NCI-H446 treated with DMSO at 0.1 percent for 48 hours (cell line): ENCODE measurements at regions not wholly inside any gene's neighbourhood (a gene's known extent, or its start where the extent isn't known, plus 50 kb on each side); places are given as distances from the start of the nearest gene placed in this dataset.

ENCODE experiments used
- DNase-seq: peaks from one replicate; lab custom pipeline; 2025; lab: John Stamatoyannopoulos, UW

DNA sequence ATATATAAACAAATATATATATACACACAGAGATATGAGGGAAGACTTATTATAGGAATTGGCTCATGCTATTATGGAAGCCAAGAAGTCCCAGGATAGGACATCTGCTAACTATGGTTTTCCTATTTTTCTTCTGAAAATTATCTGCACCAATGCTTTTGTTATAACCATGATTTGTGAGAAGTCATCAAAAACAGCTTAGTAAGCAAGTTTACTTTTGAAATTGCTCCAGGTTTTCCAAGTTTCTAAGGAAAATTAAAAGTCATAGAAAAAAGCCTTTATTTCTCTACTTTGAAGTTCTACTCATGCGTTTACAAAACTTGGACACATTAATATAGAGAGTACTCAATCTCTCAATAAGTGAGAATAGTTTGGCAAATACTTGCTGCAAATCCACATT lies 213.1 kb downstream of the TRAM1L1 start:
- peak; percentile 94 for DNase-seq

GRCh38 chr4:116870686-116871085 lies 214.7 kb downstream of the TRAM1L1 start:
- DNase-seq: no peak

DNA sequence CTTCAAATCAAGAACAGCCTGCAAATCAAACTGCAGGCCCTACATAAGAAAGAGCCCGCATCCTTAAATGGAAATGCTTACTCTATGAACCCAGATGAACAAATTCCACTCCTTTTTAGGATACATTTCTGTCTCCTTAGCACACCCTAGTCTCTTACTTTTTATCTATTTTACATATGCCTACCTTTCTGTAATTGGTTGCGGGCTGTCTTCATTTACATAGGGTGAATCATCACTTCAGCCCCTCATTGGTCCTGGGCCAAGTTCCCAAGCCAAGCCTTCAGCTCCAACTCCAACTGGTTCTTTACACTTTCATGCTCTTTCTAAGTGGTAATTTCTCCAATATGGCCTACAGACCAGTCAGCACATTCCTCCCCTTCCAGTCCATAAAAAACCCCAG lies 219.3 kb downstream of the TRAM1L1 start:
- peak; percentile 73 for DNase-seq

- no peak for DNase-seq
These were observed 222.8 kb downstream of the TRAM1L1 start for GRCh38 chr4:116862592-116862991.

- no peak for DNase-seq
These were observed 224.5 kb downstream of the TRAM1L1 start for GRCh38 chr4:116860891-116861290.

DNA sequence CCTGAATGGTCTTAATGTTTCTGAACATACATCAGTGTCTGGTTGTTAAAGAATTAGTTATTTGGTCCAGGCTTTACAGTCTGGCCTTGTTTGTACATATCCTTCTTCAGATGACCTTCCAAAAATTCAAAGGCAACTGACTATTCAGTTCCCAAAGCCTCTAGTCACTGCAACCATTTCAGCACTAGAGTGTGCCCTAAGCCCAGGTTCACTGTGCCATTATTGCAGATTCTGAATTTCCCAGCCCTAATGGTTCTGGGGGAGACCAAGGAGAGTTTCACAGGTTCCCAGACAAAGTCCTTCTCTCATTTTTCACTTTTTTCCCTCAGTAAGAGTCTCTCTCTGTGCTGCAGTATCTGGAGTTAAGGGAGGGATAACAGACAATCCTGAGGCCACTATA lies 235.8 kb downstream of the TRAM1L1 start:
- no peak for DNase-seq

DNA sequence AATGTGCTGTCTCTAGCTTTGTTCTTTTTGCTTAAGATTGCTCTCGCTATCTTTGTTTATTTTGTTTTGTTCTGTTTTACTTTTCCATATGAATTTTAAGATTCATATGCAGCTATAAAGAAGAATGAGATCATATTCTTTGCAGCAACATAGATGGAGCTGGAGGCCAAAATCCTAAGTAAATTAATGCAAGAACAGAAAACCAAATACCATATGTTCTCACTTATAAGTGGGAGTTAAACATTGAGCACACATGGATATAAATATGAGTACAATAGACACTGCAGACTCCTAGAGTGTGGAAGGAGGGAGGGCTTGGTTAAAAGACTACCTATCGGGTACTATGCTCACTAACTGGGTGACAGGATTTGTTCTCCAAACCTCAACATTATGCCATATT lies 237.8 kb downstream of the TRAM1L1 start:
- DNase-seq: peak; percentile 86

- DNase-seq: no peak
These were observed 245.6 kb downstream of the TRAM1L1 start for GRCh38 chr4:116839826-116840225.

GRCh38 chr4:116838609-116839008 lies 246.8 kb downstream of the TRAM1L1 start:
- DNase-seq: peak; percentile 75

DNA sequence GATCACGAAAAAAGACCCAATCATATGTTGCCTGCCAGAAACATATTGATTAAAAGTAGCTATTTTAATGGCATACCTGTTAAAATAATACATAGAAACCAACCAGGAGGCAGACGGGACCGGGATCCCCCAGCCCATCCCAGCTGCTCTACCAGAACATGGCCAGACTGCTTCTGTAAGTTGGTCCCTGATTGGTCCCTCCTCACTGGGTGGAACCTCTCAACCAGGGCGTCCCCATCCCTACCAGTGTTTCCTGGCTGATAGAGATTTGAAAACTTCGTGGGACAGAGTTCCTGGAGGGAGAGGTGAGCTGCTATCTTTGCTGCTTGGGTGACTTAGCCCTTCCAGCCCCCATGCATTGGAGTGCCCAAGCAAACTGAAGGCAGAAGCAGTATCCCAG lies 256.2 kb downstream of the TRAM1L1 start:
- no peak for DNase-seq

- no peak for DNase-seq
These were observed 261.2 kb downstream of the TRAM1L1 start for GRCh38 chr4:116824172-116824571.

DNA sequence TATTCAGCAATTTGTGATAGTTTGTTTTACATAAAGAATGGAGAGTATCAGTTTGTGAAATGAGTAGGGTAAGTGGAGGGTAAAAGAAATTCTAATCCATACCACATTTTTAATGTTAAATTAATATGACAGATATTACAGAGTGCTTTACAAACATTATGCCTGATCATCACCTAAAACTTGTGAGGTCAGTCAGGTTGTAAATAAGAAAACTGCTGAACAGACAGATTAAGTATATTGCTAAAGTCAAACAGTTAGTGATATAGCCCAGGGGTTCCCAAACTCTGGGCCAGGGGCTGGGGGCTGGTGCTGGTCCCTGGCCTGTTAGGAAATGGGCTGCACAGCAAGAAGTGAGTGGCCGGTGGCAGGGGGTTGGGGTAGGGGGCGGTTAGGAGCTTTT lies 273.6 kb downstream of the TRAM1L1 start:
- no peak for DNase-seq

DNA sequence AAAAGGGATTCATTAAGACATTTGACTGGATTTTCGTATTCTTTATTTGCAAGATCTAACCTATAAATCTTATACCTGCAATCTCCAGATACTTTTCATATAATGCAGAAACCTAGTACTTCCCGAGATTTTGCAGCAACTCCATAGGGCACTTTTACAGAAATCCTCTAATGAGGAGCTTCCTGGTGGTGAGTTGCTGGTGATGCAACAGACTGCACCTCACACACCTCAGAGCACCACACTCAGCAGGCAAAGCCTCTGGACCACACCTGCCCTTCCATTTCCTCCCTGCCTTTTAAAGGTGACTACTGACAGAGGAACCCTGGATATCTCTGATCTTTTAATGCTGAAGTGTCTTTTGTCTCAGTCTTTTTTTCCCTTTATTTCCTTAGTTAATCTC lies 289.4 kb downstream of the TRAM1L1 start:
- no peak for DNase-seq

DNA sequence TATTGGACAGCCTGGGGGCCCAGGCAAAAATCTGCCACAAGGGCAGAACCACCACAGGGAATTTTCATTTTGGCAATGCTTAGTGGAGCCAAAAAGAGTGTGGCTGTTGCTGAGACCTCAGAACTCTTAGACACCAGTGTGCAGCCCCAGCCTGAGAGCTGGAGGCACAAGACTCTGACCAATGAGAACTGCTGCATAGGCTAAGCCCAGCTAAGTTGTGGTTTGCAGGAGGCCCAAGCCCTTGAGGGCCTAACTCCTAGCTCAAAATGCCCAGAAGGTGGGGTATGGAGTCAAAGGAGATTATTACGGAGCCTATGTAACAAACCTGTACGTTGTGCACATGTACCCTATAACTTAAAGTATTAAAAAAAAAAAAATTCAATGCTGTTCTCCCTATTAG lies 296.7 kb downstream of the TRAM1L1 start:
- no peak for DNase-seq

DNA sequence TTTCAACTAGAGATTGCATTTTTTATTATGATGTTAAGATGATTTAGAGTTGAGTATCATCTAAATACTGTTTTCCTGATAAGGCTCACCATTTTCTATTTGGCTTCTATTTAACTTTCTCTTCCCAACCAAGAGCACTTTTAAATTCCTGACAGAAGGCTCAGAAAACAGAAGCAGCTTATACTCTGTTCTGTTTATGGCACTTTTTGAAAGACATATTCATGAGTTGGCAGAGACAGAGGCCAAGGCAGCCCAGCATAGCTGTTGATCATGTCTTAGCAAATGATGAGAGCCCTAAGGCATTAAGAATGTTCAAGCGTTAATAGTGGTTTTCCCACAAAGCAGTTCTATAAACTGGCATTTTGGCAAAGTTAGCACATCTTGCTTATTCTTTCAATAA lies 330.3 kb downstream of the TRAM1L1 start:
- DNase-seq: peak; percentile 93

GRCh38 chr4:116752027-116752426 lies 333.3 kb downstream of the TRAM1L1 start:
- peak; percentile 93 for DNase-seq

GRCh38 chr4:116736756-116737155 lies 348.6 kb downstream of the TRAM1L1 start:
- DNase-seq: no peak

GRCh38 chr4:116734178-116734577 lies 351.2 kb downstream of the TRAM1L1 start:
- no peak for DNase-seq

DNA sequence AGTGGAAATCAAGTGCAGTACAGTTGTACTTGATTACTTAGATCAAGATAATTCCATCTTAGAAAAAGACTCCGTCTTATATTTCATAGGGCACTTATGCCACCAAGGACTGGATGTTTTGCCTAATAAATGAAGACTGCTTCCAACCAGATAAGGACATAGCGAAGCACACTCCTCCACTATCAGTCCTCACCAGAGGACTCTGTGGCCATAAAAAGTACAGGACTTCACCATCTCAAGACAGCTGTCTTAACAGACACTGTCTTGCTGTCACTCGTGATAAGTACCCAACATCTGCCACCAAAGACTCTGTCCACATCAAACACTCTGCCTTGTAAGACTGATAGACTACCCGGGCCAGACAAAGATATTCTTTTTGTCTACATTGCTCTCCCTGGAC lies 352.0 kb downstream of the TRAM1L1 start:
- no peak for DNase-seq

DNA sequence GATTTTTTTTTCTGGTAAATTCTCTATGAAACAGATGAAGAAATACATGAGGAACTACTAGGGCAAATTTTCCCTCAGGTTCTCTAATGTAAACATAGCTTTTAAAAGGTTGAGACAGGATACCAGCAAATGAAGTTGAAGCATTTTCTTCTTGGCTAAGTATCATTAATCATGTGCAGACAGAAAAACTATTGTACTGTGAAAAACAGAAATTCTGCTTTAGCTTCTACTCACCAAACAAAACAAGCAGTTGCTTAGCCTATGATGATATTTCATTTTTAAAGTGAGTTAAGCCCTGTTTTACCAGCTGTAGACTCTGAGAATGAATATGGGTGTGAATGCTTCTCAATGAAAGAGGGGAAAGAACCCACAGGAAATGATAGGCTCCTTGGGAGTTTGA lies 358.9 kb downstream of the TRAM1L1 start:
- DNase-seq: no peak

DNA sequence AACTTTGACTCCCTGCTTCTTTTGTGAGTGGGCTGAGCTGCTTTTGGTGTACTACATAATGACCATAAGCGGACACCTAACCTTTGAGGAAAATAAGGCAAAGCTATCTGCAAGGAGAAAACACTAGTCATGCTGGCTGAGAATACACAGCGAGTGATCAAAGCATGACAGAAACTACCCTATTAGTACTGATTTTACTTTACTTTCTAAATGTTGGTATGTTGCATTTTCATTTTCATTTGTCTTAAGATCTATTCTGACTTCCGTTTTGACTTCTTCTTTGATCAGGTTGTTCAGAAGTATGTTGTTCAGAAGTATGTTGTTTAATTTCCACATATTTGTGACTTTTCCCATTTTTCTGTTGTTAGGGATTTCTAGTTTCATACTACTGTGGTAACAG lies 361.1 kb downstream of the TRAM1L1 start:
- no peak for DNase-seq

- DNase-seq: no peak
These were observed 379.9 kb downstream of the TRAM1L1 start for GRCh38 chr4:116705466-116705865.

DNA sequence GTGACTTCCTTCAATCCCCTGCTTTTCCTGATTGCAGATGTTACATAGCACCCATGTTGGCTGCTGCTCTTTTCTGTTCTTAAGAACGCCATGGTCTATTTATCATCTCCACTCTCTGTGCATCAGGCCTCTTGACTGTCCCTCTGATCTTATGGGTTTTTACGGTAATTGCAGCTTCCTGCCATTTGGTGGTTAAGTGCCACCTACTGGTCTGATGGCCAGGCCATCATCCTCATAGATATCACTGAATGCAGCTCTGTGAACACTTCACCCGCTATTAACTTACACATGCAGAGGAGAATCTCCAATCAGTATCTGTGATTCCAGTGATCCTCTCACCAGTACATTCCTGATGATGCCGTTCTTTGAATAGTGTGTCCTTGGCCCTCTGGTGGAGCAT lies 382.4 kb downstream of the TRAM1L1 start:
- no peak for DNase-seq

GRCh38 chr4:116688536-116688935 lies 396.8 kb downstream of the TRAM1L1 start:
- no peak for DNase-seq

DNA sequence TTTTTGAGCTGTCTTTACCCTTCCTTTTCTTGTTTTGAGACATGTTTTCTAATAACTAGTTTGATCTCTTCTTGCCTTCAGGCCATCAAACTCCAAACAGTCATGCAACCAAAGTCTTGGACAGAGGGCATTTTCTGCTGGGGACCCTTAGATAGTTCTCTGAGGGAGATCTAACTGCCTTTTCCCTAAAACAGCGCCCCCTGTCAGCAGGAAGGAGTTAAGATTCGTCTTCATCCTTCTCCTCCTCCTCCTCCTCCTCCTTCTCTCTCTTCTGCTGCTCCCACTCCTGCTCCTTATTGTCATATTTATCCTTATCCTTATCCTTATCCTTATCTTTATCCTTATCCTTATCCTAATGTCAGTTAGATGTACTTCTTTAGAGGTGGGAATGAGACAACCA lies 417.2 kb downstream of the TRAM1L1 start:
- no peak for DNase-seq
